ENCODE measurements at regions not wholly inside any gene's neighbourhood (a gene's known extent, or its start where the extent isn't known, plus 50 kb on each side); places are given as distances from the start of the nearest gene placed in this dataset.

- TF ChIP-seq POLR2A (IDR thresholded peaks at IDR 0.05) = no peak
- no peak for TF ChIP-seq CTCF (IDR thresholded peaks at IDR 0.05)
Observed at GRCh38 chr7:46603780-46604179, 682.7 kb upstream of the IGFBP3 start.
